HG02763 (cell line): ENCODE measurements at regions not wholly inside any gene's neighbourhood (a gene's known extent, or its start where the extent isn't known, plus 50 kb on each side); places are given as distances from the start of the nearest gene placed in this dataset.
A peak's percentile ranks its signal among the peaks of the same experiment; 100 is the strongest.

ENCODE experiments used
- ATAC-seq: cut with Tn5 transposase; IDR thresholded peaks from one replicate; pipeline ENCODE4 v1.9.1; 2021; ENCODE audit warnings: mild to moderate bottlenecking, moderate library complexity; ENCODE audit not compliant: unreplicated experiment

- no peak for ATAC-seq
Observed at GRCh38 chr3:194987571-194988494, 283.1 kb downstream of the XXYLT1 start.

- no peak for ATAC-seq
Observed at GRCh38 chr3:194988495-194989165, 282.3 kb downstream of the XXYLT1 start.

GRCh38 chr3:194989241-194989640 is 281.7 kb downstream of the XXYLT1 start:
- no peak for ATAC-seq

- no peak for ATAC-seq
Observed at GRCh38 chr3:194990454-194991337, 280.3 kb downstream of the XXYLT1 start.

GRCh38 chr3:194991338-194991654 is 279.7 kb downstream of the XXYLT1 start:
- ATAC-seq, result no peak

- ATAC-seq, result no peak
Observed at GRCh38 chr3:194993896-194994295, 277.1 kb downstream of the XXYLT1 start.

- ATAC-seq, result no peak
Observed at GRCh38 chr3:194994551-194994981, 276.4 kb downstream of the XXYLT1 start.

GRCh38 chr3:194995334-194995733 is 275.6 kb downstream of the XXYLT1 start:
- ATAC-seq, result no peak

- no peak for ATAC-seq
Observed at GRCh38 chr3:194995922-194996321, 275.0 kb downstream of the XXYLT1 start.

- ATAC-seq, result no peak
Observed at GRCh38 chr3:194996746-194997145, 274.2 kb downstream of the XXYLT1 start.

GRCh38 chr3:194998417-194998816 is 272.5 kb downstream of the XXYLT1 start:
- no peak for ATAC-seq

- ATAC-seq, result no peak
Observed at GRCh38 chr3:194998948-194999347, 272.0 kb downstream of the XXYLT1 start.

- ATAC-seq, result no peak
Observed at GRCh38 chr3:194999491-194999890, 271.5 kb downstream of the XXYLT1 start.

GRCh38 chr3:195001261-195001660 is 269.7 kb downstream of the XXYLT1 start:
- no peak for ATAC-seq

- ATAC-seq, result peak; percentile 65
Observed at GRCh38 chr3:195001961-195002861, 268.7 kb downstream of the XXYLT1 start.

- ATAC-seq, result no peak
Observed at GRCh38 chr3:195003006-195003892, 267.7 kb downstream of the XXYLT1 start.

- ATAC-seq, result no peak
Observed at GRCh38 chr3:195003893-195004289, 267.1 kb downstream of the XXYLT1 start.

GRCh38 chr3:195004512-195005250 is 266.3 kb downstream of the XXYLT1 start:
- ATAC-seq, result no peak

GRCh38 chr3:195005251-195005620 is 265.7 kb downstream of the XXYLT1 start:
- no peak for ATAC-seq
